ENCODE measurements at regions not wholly inside any gene's neighbourhood (a gene's known extent, or its start where the extent isn't known, plus 50 kb on each side); places are given as distances from the start of the nearest gene placed in this dataset.

GRCh38 chr9:12874395-12874794 is 99.6 kb downstream of the LURAP1L start:
- DNase-seq (ENCODE audit: low read depth in 2 of 2): no peak

DNA sequence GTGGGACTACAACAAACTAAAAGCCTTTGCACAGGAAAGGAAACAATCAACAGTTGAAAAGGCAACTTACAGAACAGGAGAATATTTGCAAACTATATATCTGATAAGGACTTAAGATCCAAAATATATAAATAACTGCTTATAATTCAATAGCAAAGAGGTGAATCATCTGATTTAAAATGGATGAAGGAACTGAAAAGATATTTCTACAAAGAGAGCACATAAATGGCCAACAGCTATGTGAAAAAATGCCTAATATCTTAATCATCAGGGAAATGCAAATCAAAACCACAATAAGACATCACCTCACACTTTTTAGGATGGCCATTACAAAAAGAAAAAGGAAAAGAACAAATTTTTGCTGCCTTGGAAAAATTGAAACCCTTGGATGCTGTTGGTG is 100.4 kb downstream of the LURAP1L start:
- no peak for DNase-seq (ENCODE audit: low read depth in 2 of 2)

DNA sequence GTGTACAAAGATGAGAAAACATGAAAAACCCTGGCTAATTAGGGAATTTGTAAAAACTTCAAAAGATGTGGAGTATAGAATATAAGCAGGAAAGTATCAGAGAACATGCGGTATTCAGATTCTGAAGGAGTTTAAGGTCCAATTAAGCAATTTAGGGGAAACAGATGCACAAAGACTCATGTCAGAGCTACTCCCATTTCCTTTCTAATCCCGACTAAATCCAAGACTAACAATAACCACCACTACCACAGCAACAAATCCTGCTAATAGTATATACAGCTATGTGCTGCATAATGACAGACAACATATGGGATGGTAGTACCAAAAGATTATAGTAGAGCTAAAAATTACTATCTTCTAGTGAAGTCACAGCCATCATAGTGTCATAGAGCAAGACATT is 102.1 kb downstream of the LURAP1L start:
- peak in 1 of 2 donors; percentile 59 for DNase-seq (ENCODE audit: low read depth in 2 of 2)

DNA sequence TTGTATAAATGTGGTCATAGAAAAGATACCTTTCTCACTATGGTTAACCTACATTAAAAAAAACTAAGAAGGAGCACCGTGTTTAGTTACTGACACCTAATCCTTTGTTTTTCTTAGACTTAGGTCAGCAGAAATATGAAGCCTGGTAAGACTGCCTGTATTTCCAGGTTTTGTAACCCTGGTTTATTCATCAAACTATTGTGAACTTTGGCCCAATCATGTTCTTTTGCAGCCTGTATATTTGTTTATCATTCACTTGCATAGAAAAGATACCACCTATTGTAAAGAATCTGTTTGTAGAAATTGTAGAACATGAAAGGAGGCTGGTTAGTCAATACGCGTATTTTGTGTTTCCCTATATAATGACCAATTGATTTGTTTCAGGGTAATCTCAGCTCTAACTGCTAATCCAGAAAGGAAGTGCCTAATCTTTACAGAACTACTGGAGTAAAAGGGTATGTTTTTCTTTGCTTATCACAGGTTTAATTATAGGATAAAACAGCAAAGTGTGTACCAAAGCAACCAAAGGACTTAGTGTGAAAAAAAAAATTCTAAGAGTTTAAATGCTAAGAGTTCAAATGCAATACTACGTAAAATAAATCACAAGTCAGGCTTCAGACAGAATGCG is 103.6 kb downstream of the LURAP1L start:
- DNase-seq (ENCODE audit: low read depth in 2 of 2): peak in 1 of 2 donors; percentile 24

DNA sequence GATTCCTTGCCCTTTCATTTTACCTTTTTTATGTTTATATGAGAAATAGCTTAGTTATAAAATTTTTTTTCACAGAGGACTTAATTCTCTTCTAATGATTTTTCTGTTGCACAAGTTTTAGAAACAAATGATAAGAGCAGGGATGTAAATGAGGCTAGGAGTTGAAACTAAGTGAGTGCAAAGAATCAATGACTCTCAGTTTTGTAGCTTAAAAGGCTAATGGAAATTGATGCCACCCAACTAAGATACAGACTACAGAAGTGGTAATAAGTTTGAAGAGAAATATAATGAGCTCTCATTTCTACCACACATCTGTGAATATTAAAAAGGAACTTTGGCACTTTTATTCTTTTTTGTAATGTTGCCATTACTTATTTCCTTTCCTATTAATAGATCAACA is 105.1 kb downstream of the LURAP1L start:
- no peak for DNase-seq (ENCODE audit: low read depth in 2 of 2)

- no peak for DNase-seq (ENCODE audit: low read depth in 2 of 2)
Observed at GRCh38 chr9:12880406-12881015, 105.7 kb downstream of the LURAP1L start.

- no peak for DNase-seq (ENCODE audit: low read depth in 2 of 2)
Observed at GRCh38 chr9:12882430-12882829, 107.6 kb downstream of the LURAP1L start.

DNA sequence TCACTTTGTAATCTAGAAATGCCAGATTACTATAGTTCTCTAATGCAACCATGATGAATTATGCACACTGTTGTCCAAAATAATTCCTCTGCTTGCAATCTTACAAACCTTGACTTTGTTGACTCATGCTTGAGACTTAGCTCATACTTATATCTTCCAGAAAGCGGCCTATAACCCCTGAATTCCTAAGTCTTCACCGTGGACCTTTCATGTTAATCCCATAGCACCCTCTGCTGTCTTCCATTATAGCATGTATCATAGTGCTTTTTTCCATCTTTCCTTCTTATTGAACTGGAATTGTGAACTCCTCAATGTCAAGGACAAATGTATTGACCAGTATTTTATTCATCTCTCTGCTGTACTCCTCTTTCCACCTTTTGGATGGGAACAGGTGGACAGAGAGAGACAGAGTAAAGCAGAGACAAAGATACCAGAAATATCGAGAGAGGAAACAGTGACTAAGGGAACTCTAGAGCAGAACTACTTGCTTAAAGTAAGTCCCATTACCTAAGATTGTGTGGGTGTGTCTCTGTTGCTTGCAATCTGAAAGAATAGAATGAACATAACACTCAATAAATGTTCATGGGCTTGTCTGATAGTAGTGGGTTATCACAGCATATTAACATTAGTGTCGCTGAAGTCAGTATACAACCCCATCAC is 110.0 kb downstream of the LURAP1L start:
- peak; percentile 0 to 55 for DNase-seq (ENCODE audit: low read depth in 2 of 2)

DNA sequence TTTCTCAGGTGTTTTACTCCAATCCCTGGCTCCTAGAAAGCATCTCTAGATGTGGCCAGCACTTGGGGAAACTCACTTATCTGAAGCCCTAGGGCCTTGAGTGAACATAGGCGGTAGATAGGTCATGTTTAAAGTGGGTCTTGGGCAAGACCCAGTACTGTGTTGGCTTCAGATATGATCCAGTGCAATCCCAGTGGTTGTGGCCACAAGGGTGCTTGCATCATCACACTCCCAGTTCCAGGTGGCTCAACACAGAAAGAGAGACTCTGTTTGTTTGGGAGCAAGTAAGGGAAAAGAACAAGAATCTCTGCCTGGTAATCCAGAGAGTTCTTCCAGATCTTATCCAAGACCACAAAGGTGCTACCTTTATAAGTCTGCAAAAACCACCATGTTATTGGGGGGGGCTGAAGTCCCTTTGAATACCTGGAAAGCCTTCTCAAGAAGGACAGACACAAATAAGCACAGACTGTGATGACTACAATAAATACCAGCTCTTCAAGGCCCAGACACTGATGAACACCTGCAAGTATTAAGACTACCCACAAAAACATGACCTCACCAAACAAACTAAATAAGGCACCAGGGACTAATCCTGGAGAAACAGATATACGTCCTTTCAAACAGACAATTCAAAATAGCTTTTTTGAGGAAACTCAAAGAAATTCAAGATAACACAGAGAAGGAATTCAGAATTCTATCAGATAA is 114.7 kb downstream of the LURAP1L start:
- no peak for DNase-seq (ENCODE audit: low read depth in 2 of 2)

DNA sequence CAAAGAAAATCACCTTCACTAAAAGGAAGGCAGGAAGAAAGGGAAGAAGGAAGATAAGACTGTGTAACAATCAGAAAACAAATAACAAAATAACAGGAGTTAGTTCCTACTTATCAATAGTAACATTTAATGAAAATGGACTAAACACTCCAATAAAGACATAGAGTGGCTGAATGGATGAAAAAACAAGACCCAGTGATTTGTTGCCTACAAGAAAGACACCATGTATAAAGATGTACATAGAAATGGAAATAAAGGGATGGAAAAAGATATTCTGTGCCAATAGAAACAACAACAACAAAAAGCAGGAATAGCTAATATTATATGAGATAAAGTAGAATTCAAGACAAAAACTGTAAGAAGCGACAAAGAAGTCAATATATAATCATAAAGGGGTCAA is 116.8 kb downstream of the LURAP1L start:
- no peak for DNase-seq (ENCODE audit: low read depth in 2 of 2)

- DNase-seq (ENCODE audit: low read depth in 2 of 2): no peak
Observed at GRCh38 chr9:12903316-12903715, 128.5 kb downstream of the LURAP1L start.

DNA sequence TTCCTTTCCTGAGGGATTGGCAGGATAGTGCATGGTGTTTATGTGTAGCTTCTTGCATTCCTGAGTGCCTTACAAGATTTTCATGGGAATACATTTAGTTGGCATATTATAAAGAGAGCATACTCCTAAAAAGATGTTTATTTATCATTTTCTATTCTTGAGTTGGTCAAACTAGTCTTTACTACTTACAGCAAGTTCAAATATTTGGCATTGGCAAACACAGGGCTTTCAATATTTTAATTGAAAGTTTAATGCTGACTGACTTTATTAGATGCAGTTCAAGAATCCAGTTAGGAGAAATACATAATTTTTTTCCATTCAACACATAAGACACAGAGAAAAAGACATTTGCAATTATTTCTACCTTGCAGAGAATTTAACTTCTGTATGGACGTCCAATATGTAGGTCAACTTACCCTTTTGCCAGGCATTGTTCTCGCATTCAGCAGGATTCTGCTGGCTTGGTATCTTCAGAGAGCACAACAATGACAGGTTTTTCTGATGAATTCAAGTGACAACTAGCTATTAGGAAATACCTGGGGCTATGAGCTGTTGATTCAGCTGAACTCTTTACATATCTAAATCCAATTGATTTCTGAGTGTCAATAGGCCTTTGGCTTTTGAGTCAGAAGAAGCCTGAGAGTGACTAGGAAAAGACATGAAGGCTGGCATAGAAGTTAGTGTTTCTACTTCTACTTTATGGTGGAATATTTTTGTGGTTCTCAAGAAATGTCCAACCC is 129.6 kb downstream of the LURAP1L start:
- no peak for DNase-seq (ENCODE audit: low read depth in 2 of 2)

- no peak for DNase-seq (ENCODE audit: low read depth in 2 of 2)
Observed at GRCh38 chr9:12906646-12907045, 131.8 kb downstream of the LURAP1L start.

- DNase-seq (ENCODE audit: low read depth in 2 of 2): no peak
Observed at GRCh38 chr9:12908895-12909294, 134.1 kb downstream of the LURAP1L start.

GRCh38 chr9:12915366-12915954 is 140.6 kb downstream of the LURAP1L start:
- DNase-seq (ENCODE audit: low read depth in 2 of 2): no peak

- DNase-seq (ENCODE audit: low read depth in 2 of 2): no peak
Observed at GRCh38 chr9:12916042-12916441, 141.2 kb downstream of the LURAP1L start.

GRCh38 chr9:12920437-12920836 is 145.6 kb downstream of the LURAP1L start:
- no peak for DNase-seq (ENCODE audit: low read depth in 2 of 2)

DNA sequence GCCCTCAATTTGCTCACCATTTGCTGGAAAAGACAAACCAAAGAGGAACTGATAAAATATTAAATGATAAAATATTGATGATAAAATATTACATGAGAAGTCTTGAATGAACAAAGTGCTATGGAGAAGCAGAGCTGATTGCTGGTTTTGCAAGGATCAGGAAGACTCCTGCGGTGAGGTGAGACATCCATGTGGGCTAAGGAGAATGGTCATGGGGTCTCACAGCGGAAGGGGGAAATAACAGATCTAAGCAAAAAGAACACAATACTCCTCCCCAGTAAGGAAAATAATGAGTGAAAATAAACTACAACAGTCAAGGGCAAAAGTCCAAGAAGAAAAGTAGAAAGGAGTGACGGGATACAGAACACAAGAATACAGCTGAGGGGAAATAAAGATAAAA is 146.8 kb downstream of the LURAP1L start:
- no peak for DNase-seq (ENCODE audit: low read depth in 2 of 2)

DNA sequence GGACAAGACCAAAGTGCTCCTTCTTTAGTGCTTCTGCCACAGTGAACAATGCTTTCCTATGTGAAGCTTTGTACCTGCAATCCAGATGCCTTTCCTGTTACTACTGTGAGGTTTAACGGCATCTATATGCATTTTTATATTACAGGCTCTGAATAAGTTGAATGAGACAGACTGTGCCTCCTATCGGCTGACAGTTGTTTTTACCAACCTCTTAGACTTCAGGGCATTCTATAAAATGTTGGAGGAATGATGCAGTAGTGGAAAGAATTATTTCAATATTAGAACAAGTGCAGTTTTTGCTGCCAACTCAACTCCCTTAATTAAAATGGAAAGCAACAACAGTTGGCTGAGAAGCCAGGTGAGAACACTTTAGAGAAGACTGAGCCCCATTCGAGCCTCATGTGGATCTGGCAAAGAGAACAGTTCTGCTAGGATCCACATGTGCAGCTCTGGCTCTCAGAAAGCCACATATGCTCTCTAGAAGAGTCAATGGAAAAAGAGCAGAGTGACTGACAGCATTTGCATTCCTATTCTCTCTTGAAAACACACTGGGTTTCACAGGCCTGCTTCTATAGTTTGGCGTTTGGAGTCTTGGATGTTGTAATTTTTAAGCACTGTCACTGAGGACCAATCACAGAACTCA is 147.5 kb downstream of the LURAP1L start:
- DNase-seq (ENCODE audit: low read depth in 2 of 2): no peak

GRCh38 chr9:12923468-12924009 is 148.7 kb downstream of the LURAP1L start:
- no peak for DNase-seq (ENCODE audit: low read depth in 2 of 2)

DNA sequence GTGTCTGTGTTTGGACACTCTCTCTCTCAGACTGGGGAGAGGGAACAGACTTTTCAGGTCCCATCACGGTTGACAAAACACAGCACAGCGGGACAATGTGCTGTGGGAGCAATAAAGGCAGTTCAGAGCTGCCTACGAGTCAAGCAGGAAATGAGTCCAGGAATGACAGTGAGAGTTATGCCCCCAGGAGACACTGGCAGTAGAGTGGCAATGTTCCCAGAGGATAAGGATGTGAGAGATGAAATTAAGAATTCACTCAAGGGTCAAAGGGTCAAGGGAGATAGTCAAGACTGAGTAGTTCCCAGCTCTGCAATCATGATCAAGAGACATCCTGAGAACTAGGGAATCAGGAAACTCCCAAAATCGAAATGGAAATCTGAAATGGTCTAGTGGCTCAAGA is 156.1 kb downstream of the LURAP1L start:
- DNase-seq (ENCODE audit: low read depth in 2 of 2): peak in 1 of 2 donors; percentile 3
